Astrocyte (in vitro differentiated cells and primary cell): ENCODE measurements at regions not wholly inside any gene's neighbourhood (a gene's known extent, or its start where the extent isn't known, plus 50 kb on each side); places are given as distances from the start of the nearest gene placed in this dataset.

Experiments used
- DNase-seq: peaks from one replicate; pipeline ENCODE4 v3.0.0-alpha.2; 2010; ENCODE audit warnings: low read depth
- FAIRE-seq: peaks from 2 replicates; lab custom pipeline; 2011; peaks lifted over from hg19 to GRCh38; lab: Jason Lieb, UNC
- H2AFZ ChIP-seq: 2 replicates; pipeline ENCODE4 v1.6.0; 2012; ENCODE audit warnings: low read depth, low read length, inconsistent platforms
- H3K27ac ChIP-seq: 2 replicates; pipeline ENCODE4 v1.5.1; 2011; ENCODE audit warnings: low read depth, low read length, inconsistent platforms
- H3K27me3 ChIP-seq: 2 replicates; pipeline ENCODE4 v1.6.0; 2011; ENCODE audit warnings: low read length, inconsistent platforms; ENCODE audit not compliant: insufficient read depth
- H3K36me3 ChIP-seq: 2 replicates; pipeline ENCODE4 v1.5.1; 2011; ENCODE audit warnings: low read length, inconsistent platforms; ENCODE audit not compliant: insufficient read depth
- H3K4me1 ChIP-seq: 2 replicates; pipeline ENCODE4 v1.5.1; 2011; ENCODE audit warnings: low read length, inconsistent platforms; ENCODE audit not compliant: insufficient read depth
- H3K4me2 ChIP-seq: 2 replicates; pipeline ENCODE4 v1.6.0; 2012; ENCODE audit warnings: low read length, inconsistent platforms
- H3K4me3 ChIP-seq: 2 replicates; pipeline ENCODE4 v1.5.1; 2011; ENCODE audit warnings: low read depth, mild to moderate bottlenecking, low read length, inconsistent platforms; ENCODE audit not compliant: insufficient read depth
- H3K79me2 ChIP-seq: 2 replicates; pipeline ENCODE4 v1.6.0; 2012; ENCODE audit warnings: mild to moderate bottlenecking, low read length, inconsistent platforms; ENCODE audit not compliant: insufficient read depth
- H3K9ac ChIP-seq: 2 replicates; pipeline ENCODE4 v1.6.0; 2012; ENCODE audit warnings: mild to moderate bottlenecking, low read length, inconsistent platforms
- H3K9me3 ChIP-seq: 2 replicates; pipeline ENCODE4 v1.5.1; 2012; ENCODE audit warnings: low read depth, mild to moderate bottlenecking, low read length, inconsistent platforms; ENCODE audit not compliant: insufficient read depth
- H4K20me1 ChIP-seq: 2 replicates; pipeline ENCODE4 v1.6.0; 2012; ENCODE audit warnings: low read length, inconsistent platforms; ENCODE audit not compliant: insufficient read depth
- H3K27ac Mint-ChIP-seq: one replicate; pipeline ENCODE4 v1.8.0; 2021; ENCODE audit warnings: mild to moderate bottlenecking, mixed read lengths; ENCODE audit not compliant: unreplicated experiment
- H3K27me3 Mint-ChIP-seq: one replicate; pipeline ENCODE4 v1.8.0; 2021; ENCODE audit warnings: low read depth, mixed read lengths; ENCODE audit not compliant: unreplicated experiment
- H3K36me3 Mint-ChIP-seq: one replicate; pipeline ENCODE4 v1.8.0; 2021; ENCODE audit warnings: low read depth, mixed read lengths; ENCODE audit not compliant: unreplicated experiment
- H3K4me1 Mint-ChIP-seq: one replicate; pipeline ENCODE4 v1.8.0; 2021; ENCODE audit warnings: low read depth, mixed read lengths; ENCODE audit not compliant: unreplicated experiment
- H3K4me3 Mint-ChIP-seq: one replicate; pipeline ENCODE4 v1.8.0; 2021; ENCODE audit warnings: mild to moderate bottlenecking, moderate library complexity, mixed read lengths; ENCODE audit not compliant: unreplicated experiment
- H3K9me3 Mint-ChIP-seq: one replicate; pipeline ENCODE4 v1.8.0; 2021; ENCODE audit warnings: mild to moderate bottlenecking, mixed read lengths; ENCODE audit not compliant: unreplicated experiment
- CTCF ChIP-seq: IDR thresholded peaks from 2 replicates; pipeline ENCODE4 v1.5.1; 2011; ENCODE audit warnings: low read depth, mild to moderate bottlenecking, inconsistent platforms, low read length, moderate library complexity; ENCODE audit not compliant: insufficient read depth
- EZH2 ChIP-seq: IDR thresholded peaks from 2 replicates; pipeline ENCODE4 v1.6.1; 2012; ENCODE audit warnings: mild to moderate bottlenecking, low read length, inconsistent platforms; ENCODE audit not compliant: insufficient read depth

GRCh38 chr6:91352878-91353277 lies 766.0 kb upstream of the MAP3K7 start:
- TF ChIP-seq CTCF (no peak), EZH2 (no peak)
- no peaks in the 10 kb centered on the region for H3K36me3 ChIP-seq
- H2AFZ ChIP-seq, result no peak overlapping the region

DNA sequence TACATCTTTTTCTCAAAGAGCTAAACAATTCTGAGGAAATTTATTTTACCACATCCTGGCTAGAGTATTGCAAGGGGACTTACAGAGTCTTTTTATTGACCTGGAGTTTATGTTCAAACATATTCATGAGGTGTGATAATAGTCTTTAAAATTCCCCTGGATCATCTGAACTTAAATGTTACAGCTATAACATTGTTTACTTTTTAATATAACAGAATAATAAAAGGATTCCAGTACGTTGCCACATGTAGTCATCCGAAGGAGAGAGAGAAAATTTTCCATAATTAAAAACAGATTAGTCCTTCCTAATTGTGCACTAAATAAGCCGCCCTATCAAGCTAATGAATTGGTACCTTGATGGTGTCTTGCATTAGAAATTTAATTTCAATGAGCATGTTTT lies 765.4 kb upstream of the MAP3K7 start:
- H4K20me1 ChIP-seq, result no peaks in the 10 kb centered on the region
- H3K36me3 Mint-ChIP-seq, result no peaks in the 10 kb centered on the region
- H3K4me1 Mint-ChIP-seq, result no peaks in the 10 kb centered on the region
- no peak overlapping the region for H3K4me3 Mint-ChIP-seq
- no peak for DNase-seq
- no peak overlapping the region for H3K9ac ChIP-seq
- no peaks in the 10 kb centered on the region for H3K27me3 Mint-ChIP-seq
- no peak for TF ChIP-seq CTCF
- TF ChIP-seq EZH2, result no peak
- no peak overlapping the region for H2AFZ ChIP-seq
- no peak for FAIRE-seq
- H3K9me3 ChIP-seq, result no peaks in the 10 kb centered on the region
- H3K79me2 ChIP-seq, result no peaks in the 10 kb centered on the region
- no peaks in the 10 kb centered on the region for H3K36me3 ChIP-seq
- no peaks in the 10 kb centered on the region for H3K9me3 Mint-ChIP-seq
- H3K27ac ChIP-seq, result no peak overlapping the region
- H3K4me2 ChIP-seq, result no peak overlapping the region
- H3K27ac Mint-ChIP-seq, result no peak overlapping the region
- no peak overlapping the region for H3K4me3 ChIP-seq
- H3K27me3 ChIP-seq, result no peaks in the 10 kb centered on the region
- no peaks in the 10 kb centered on the region for H3K4me1 ChIP-seq

More at GRCh38 chr6:91352878-91353277, 766.0 kb upstream of the MAP3K7 start:
- no peak overlapping the region for H3K27ac ChIP-seq
- no peaks in the 10 kb centered on the region for H3K9me3 ChIP-seq
- Mint-ChIP-seq H3K4me3 (no peak overlapping the region), H3K27me3 (no peaks in the 10 kb centered on the region), H3K36me3 (no peaks in the 10 kb centered on the region), H3K9me3 (no peaks in the 10 kb centered on the region), H3K4me1 (no peaks in the 10 kb centered on the region), H3K27ac (no peak overlapping the region)
- H3K79me2 ChIP-seq, result no peaks in the 10 kb centered on the region
- no peaks in the 10 kb centered on the region for H3K27me3 ChIP-seq
- H3K4me1 ChIP-seq, result no peaks in the 10 kb centered on the region
- H4K20me1 ChIP-seq, result no peaks in the 10 kb centered on the region
- H3K4me3 ChIP-seq, result no peak overlapping the region
- DNase-seq, result no peak
- H3K9ac ChIP-seq, result no peak overlapping the region
- no peak for FAIRE-seq
- H3K4me2 ChIP-seq, result no peak overlapping the region

GRCh38 chr6:91350146-91350908 lies 763.5 kb upstream of the MAP3K7 start:
- H2AFZ ChIP-seq, result no peak overlapping the region
- H3K36me3 ChIP-seq, result no peaks in the 10 kb centered on the region
- Mint-ChIP-seq H3K36me3 (no peaks in the 10 kb centered on the region), H3K9me3 (no peaks in the 10 kb centered on the region), H3K4me3 (no peak overlapping the region), H3K4me1 (no peaks in the 10 kb centered on the region), H3K27me3 (no peaks in the 10 kb centered on the region), H3K27ac (no peak overlapping the region)
- no peak overlapping the region for H3K27ac ChIP-seq
- H3K9me3 ChIP-seq, result no peaks in the 10 kb centered on the region
- H3K27me3 ChIP-seq, result no peaks in the 10 kb centered on the region
- no peak for DNase-seq
- TF ChIP-seq EZH2 (no peak), CTCF (no peak)
- no peaks in the 10 kb centered on the region for H4K20me1 ChIP-seq
- no peaks in the 10 kb centered on the region for H3K4me1 ChIP-seq
- H3K9ac ChIP-seq, result no peak overlapping the region
- no peak overlapping the region for H3K4me2 ChIP-seq
- H3K79me2 ChIP-seq, result no peaks in the 10 kb centered on the region
- H3K4me3 ChIP-seq, result no peak overlapping the region
- no peak for FAIRE-seq
